GM19328 (cell line): ENCODE measurements at regions not wholly inside any gene's neighbourhood (a gene's known extent, or its start where the extent isn't known, plus 50 kb on each side); places are given as distances from the start of the nearest gene placed in this dataset.

Experiments used
- ATAC-seq: cut with Tn5 transposase; IDR thresholded peaks from one replicate; pipeline ENCODE4 v1.9.1; 2021; ENCODE audit warnings: mild to moderate bottlenecking, moderate library complexity; ENCODE audit not compliant: unreplicated experiment

GRCh38 chr4:176504118-176504517, 184.4 kb downstream of the SPCS3 start:
- no peak for ATAC-seq

- no peak for ATAC-seq
These were observed 188.2 kb downstream of the SPCS3 start for GRCh38 chr4:176507845-176508533.

GRCh38 chr4:176508780-176509331, 189.1 kb downstream of the SPCS3 start:
- no peak for ATAC-seq

GRCh38 chr4:176525576-176525975, 205.8 kb downstream of the SPCS3 start:
- no peak for ATAC-seq

- no peak for ATAC-seq
These were observed 206.9 kb downstream of the SPCS3 start for GRCh38 chr4:176526704-176527103.

GRCh38 chr4:176529574-176529973, 209.8 kb downstream of the SPCS3 start:
- no peak for ATAC-seq

GRCh38 chr4:176533159-176533558, 213.4 kb downstream of the SPCS3 start:
- ATAC-seq, result no peak

GRCh38 chr4:176534566-176534965, 214.8 kb downstream of the SPCS3 start:
- no peak for ATAC-seq

- ATAC-seq, result no peak
These were observed 218.6 kb downstream of the SPCS3 start for GRCh38 chr4:176538217-176538925.

- no peak for ATAC-seq
These were observed 219.5 kb downstream of the SPCS3 start for GRCh38 chr4:176539091-176539784.

- ATAC-seq, result no peak
These were observed 220.0 kb downstream of the SPCS3 start for GRCh38 chr4:176539785-176540175.

- no peak for ATAC-seq
These were observed 221.0 kb downstream of the SPCS3 start for GRCh38 chr4:176540814-176541213.

GRCh38 chr4:176545872-176546271, 226.1 kb downstream of the SPCS3 start:
- no peak for ATAC-seq

GRCh38 chr4:176546975-176547374, 227.2 kb downstream of the SPCS3 start:
- no peak for ATAC-seq

- no peak for ATAC-seq
These were observed 228.8 kb downstream of the SPCS3 start for GRCh38 chr4:176548571-176548970.

- no peak for ATAC-seq
These were observed 229.5 kb downstream of the SPCS3 start for GRCh38 chr4:176549161-176549865.

- no peak for ATAC-seq
These were observed 234.1 kb downstream of the VEGFC start for GRCh38 chr4:176558661-176559060.

- no peak for ATAC-seq
These were observed 231.4 kb downstream of the VEGFC start for GRCh38 chr4:176561368-176561767.

GRCh38 chr4:176563591-176563990, 229.1 kb downstream of the VEGFC start:
- ATAC-seq, result no peak

GRCh38 chr4:176565049-176565448, 227.7 kb downstream of the VEGFC start:
- ATAC-seq, result no peak

- no peak for ATAC-seq
These were observed 226.0 kb downstream of the VEGFC start for GRCh38 chr4:176566769-176567168.
